ENCODE measurements at regions not wholly inside any gene's neighbourhood (a gene's known extent, or its start where the extent isn't known, plus 50 kb on each side); places are given as distances from the start of the nearest gene placed in this dataset.

DNA sequence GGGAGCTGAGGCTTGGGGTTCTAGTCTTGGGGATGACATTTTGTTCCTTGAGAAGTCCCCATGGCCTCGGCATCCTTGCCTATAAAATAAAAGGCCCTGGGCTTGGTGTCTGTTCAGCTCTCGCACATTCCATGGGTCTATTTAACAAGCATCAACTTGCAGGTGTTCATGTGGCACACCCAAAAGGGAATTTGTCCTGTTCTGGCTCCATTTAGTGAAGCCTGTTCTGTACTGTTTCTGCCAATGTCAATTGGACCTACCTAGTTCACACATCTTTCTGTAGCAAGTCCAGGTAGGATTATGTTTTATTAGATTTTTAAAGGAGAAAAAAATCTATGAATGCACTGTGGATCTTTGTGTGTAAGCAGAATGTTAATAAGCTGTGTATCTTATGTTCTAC is 262.0 kb downstream of the HIVEP2 start:
- no peak for DNase-seq (ENCODE audit: low read depth, low spot score)

DNA sequence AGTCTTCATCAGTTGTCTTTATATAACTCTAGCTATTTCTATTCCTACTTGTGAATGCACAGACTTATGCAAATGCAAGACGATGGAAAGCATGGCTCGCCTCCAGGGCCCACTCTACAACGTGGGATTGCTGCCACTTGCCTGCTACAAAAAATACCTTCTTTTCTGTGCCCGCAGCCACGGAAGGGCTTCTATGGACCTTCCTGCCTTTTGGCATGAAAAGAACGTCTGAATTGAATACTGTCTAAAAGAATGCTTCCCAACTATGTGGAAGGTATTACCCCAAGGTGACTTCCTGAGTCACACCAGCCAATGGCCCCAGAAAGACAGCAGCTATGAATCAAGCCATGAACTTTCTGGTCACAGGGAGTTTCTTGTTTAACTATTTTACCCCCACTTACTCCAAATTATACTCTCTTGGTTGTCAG is 261.2 kb downstream of the HIVEP2 start:
- DNase-seq (ENCODE audit: low read depth, low spot score): no peak

DNA sequence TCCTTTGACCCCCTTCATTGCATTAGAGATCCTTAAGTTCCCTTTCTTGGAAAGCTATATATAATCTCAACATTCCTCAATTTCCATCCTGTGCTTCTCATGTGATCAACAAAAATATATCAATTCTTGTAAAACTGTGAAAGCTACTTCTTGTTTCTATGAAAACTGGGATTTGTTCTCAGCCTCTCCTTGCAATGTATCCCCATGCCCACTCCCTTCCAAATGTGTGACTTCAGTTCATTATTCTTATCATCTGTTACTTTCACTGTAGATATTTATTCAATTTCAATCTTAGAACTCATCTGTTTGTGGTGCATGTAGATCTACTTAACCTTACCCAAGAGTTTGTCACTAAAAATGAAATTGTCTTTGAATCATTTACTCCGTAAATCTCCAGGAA is 260.6 kb downstream of the HIVEP2 start:
- DNase-seq (ENCODE audit: low read depth, low spot score): no peak

DNA sequence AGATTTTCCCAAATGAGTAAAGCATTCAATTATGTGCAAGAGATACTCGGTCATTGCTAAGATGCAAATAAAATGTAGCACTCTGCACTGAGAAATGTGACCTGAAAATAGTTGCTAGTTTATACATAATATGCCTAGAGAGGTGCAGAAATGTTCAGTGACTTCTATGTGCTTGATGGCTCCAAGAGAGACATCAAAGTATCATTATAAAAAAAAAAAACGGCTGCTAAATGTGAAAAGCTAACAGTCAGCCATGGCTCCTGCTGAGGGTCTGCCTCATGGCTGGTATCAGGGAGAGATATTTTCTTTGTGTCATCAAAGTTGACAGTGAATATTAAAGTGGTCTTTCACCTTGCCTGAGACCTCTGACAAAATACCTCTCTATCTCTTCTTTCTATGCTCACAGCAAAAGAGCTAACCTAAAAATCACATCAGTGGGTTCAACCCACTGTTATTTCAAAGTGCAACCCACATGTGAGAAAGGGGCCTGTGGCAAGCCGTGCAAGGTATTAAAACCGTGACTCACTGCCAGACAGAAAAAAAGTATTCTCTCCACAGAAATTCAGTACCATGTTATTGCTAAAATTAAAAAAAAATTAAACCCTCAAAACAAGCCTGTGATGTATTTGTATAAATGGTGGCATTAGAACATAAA is 259.0 kb downstream of the HIVEP2 start:
- no peak for DNase-seq (ENCODE audit: low read depth, low spot score)

DNA sequence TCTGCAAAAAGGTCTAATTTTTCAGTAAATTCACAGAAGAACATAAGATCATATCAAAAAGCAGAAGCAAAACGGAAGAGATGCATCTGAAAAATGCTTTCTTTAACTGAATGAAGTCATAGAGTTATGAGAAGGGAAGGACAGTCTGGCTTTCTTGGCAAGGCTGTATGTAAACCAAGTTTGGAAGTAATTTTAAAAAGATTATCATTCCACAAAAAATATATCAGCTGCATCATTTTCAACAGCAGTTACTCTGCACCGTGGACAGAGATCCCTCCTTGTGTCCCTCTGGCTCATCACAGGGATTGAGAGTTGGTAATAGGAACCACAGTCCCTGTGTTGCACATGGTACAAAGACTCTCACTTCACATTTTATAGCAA is 258.5 kb downstream of the HIVEP2 start:
- DNase-seq (ENCODE audit: low read depth, low spot score): no peak

DNA sequence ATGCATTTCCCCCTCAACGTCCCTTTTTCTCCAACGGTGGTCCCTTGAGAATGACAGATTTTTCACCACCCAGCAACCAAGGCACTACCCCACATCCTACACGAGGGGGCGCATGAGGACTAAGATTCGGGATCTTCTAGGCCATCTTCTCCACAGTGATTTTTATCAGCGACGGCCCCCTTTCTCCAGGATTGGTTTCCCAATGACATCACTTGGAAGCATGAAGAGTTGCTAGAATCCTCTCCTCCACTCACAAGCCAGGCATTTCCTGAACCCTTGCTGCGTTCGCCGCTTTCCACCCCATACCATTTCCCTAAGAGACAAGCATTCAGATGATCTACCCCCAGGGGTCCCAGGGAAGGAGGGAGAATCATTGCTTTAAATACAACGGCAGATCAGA is 252.0 kb downstream of the HIVEP2 start:
- peak; percentile 50 for DNase-seq (ENCODE audit: low read depth, low spot score)

DNA sequence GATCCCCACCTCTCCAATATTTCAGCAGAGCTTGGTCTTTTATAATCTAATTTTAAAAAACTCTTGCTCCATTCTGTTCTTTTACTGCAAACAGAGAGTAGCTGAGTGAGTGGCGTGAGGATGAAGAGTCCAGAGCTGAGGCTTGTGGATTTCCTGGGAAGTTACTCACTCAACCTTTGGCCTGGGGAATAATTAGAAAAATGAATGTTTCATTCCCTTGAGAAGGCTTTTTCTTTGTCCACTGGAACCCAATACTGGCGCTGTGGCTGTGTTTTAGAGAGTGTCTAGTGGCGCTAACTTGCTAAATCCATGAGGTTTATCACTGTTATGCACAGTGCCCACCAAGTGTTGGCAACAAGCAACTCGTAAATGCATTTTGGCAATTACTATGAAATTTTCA is 251.5 kb downstream of the HIVEP2 start:
- no peak for DNase-seq (ENCODE audit: low read depth, low spot score)

DNA sequence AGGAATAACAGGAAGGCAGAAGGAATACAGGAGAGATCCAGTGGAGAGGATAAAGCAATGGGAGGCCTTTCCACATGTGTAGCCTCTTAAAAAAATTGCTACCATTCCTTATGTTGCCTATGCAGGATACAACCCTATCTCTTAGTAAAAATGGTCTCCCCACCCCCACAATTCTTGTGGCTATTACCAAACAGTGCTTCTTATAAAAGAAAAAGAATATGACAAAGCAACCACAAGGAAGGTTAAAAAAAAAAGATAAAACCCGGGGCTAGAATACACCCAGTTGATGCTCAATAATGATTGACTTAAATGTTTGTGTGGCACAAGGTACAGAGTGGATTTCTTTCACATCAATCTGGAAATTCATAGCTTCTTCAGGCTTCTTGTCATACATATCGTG is 250.9 kb downstream of the HIVEP2 start:
- DNase-seq (ENCODE audit: low read depth, low spot score): no peak

DNA sequence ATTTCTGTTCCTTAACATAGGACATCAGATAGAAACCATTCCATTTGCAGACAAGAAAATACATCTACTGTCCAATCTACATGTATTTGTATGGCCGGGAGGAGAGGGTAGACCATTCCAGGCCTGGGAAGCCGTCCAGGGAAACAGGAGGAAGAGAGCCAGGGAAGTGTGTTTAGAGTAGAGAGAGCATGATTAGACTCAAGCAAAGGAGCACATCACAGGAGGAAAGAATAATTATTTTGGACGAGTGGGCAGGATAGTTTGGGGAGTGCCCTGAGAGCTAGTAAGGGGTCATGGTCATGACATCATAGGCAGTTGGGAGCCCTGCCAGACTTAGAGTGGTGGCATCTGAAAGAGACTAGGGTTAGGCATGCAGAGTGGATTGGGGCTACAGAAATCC is 250.0 kb downstream of the HIVEP2 start:
- DNase-seq (ENCODE audit: low read depth, low spot score): no peak

DNA sequence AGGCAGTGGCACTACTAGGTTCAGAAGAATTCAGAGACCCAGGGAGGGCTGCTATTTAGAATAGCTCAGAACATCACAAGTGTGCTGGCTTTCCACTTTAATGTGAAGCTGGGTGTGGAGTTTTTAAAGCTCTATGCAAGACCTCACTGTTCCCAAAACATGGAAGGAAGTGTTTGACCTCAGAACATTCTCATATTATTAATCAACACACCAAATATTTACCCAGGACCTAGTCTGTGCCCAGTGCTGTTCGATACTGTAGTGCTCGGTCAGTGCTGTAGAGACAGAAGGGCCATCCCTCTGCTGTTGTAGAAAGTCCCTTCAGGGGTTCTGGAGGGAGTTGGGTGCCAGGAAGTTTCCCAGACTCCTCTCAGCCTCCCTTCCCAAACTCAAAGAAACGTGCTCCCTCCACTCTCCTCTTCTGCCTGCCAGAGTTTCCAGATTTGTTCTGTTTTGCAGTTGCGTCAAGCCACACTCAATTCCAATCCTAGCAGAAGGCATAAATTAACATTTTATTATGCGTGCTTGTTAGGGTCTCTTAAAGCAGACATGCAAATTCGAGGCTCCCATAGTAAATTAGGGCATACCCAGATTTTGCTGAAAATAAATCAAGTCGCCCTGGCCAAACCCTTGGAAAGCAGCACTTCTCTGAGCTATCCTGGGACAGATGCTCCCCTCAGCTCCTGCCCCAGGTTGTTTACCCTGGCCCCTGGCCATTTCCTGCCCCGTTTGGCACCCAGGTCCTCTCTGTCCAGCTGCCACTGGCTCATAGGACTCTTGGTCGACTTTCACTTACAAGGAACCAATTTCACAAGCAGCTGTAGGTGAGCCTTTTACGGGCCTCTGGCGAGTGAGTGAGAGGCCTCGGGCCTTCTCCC is 248.6 kb downstream of the HIVEP2 start:
- no peak for DNase-seq (ENCODE audit: low read depth, low spot score)

DNA sequence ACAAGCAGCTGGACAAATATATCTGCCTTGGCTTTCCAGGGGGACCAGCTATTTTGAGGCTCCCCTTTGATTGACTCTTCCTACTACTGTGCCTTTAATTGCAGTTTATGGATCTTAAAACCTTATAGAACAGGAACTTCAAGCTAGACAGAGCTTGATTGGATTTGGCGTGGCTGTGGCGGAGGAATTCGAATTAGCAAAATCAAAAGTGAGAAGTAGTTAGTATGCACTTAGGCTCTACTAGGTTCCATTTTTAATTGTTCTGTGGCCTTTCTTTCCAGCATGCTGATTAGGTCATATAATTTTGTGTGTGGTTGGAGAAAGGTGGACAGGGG is 248.0 kb downstream of the HIVEP2 start:
- no peak for DNase-seq (ENCODE audit: low read depth, low spot score)

DNA sequence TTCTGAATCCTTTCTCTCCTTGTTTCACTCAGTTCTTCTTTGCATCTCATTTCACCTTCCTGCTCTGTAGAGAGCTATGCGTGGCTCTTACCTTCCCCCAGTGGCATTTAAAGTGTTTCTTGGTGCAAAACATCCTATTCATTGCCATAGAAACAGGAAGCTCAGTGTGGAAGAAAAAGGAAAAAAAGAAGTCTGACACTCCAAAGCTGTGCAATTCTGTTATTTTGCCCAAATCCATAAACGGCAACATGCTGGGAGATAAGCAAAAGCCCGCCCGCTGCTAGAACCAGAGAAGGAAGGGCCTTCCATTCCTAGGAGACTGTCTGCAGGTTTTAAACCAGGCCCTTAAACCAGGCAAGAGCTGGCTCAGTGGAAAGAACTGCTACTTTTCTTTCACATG is 247.1 kb downstream of the HIVEP2 start:
- no peak for DNase-seq (ENCODE audit: low read depth, low spot score)

DNA sequence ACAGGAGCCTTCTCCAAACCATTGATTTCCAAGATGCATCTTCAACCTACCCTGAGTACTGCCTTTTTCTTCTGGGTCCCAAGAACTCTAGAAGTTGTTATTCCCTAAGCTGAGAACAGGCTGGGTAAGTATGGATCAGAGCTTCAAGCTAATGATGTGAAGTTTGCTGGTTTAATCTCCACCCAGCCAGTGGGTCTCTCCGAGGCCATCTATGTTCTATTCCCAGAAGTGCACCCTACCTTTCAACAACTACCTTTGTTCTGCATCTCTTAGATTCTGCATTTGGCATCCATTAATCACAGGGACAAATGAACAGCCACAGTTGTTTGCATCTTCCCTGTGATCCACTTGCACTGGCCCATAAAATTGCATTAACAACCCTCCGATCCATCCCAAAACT is 246.2 kb downstream of the HIVEP2 start:
- DNase-seq (ENCODE audit: low read depth, low spot score): no peak

DNA sequence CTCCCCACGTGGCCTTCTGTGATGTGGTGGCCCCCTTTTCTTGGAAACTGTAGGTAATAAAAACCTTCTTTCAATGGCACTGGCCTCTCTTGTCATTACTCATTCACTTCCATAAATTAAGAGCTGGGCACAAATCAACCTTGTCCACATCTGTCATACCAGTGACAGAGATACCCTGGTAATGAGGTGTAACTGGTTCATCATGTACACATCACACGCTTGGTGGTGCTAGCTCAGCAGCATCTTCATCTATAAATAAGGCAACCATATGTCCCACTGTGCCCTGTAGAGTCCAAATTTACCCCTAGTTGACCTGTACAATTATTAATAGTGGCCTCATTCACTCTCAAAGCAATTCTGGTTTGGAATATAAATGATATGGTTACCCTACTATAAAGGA is 245.6 kb downstream of the HIVEP2 start:
- DNase-seq (ENCODE audit: low read depth, low spot score): no peak

DNA sequence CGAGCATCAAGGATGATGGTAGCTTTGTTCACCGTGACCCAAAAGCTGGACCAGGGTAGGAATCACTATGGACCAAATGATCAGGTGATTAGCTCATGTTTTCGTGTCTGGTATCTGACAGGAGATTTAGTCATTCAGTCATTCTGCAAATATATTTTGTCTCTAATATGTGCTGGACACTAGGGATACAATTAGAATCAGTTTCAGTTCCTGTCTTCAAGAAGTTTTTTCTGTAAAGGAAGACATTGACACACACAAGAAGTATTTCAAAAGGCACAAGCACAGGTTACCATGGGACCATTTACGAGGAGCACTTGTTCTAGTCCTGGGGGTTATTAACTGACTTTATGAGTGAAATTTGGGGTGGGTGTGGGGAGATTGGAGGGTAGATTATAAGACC is 244.9 kb downstream of the HIVEP2 start:
- DNase-seq (ENCODE audit: low read depth, low spot score): no peak

DNA sequence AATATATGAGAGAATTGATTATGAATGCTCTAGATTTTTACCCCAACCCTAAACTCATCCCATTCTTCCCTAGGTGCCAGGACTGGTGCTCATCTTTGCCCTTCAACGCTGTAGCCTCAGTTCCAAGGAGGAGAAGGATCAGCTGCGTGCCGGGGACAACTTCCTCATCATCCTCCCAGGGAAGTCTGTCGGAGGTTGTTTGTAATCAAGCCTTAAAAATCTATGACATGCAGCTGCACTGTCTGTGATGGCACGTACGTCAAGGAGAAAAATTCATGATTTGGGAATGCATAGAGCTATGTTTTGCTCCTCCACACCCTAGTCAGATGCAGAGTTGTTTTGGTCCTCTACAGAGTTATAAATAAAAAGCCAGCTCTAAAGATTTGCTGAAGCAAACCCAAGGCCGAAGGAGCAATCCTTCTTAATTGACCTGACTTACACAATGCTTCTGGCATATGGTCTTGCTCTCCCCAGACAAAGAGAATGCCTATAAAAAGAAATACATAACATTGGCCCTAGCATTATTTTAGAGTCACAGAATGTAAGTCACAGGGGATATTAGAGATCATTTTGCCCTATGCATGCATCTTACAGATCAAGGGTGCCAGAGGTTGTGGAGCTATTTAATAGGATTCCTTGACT is 244.2 kb downstream of the HIVEP2 start:
- DNase-seq (ENCODE audit: low read depth, low spot score): no peak

Data from activated naive CD8-positive, alpha-beta T cell treated with anti-CD3 and anti-CD28 coated beads, Interleukin-2, amount 50 U/mL, for 16 hours (primary cell).